Esophagus squamous epithelium (tissue), 4 donors: ENCODE measurements at regions not wholly inside any gene's neighbourhood (a gene's known extent, or its start where the extent isn't known, plus 50 kb on each side); places are given as distances from the start of the nearest gene placed in this dataset.

Experiments used
- POLR2A ChIP-seq, 4 donors: fragments of 450-650 bp; IDR thresholded peaks; one replicate each; pipeline ENCODE4 v1.6.1; 2017; ENCODE audit warnings: antibody characterized with exemption in 4 of 4, mild to moderate bottlenecking in 4 of 4, moderate library complexity in 3 of 4
- TF ChIP-seq, protein P1 (sequence below), 6 experiments: fragments of 450-650 bp in 4 of 6; fragments of 200-600 bp in 2 of 6; sonication (generic) in 2 of 6; IDR thresholded peaks; one replicate each; pipeline ENCODE4 v1.5.1; 2016 to 2019; ENCODE audit warnings: antibody characterized with exemption in 6 of 6, mild to moderate bottlenecking in 4 of 6, moderate library complexity in 4 of 6

GRCh38 chr17:77676237-77676661, 282.3 kb upstream of the TNRC6C start:
- TF ChIP-seq POLR2A (IDR thresholded peaks at IDR 0.05): no peak
- TF ChIP-seq, protein P1, sequence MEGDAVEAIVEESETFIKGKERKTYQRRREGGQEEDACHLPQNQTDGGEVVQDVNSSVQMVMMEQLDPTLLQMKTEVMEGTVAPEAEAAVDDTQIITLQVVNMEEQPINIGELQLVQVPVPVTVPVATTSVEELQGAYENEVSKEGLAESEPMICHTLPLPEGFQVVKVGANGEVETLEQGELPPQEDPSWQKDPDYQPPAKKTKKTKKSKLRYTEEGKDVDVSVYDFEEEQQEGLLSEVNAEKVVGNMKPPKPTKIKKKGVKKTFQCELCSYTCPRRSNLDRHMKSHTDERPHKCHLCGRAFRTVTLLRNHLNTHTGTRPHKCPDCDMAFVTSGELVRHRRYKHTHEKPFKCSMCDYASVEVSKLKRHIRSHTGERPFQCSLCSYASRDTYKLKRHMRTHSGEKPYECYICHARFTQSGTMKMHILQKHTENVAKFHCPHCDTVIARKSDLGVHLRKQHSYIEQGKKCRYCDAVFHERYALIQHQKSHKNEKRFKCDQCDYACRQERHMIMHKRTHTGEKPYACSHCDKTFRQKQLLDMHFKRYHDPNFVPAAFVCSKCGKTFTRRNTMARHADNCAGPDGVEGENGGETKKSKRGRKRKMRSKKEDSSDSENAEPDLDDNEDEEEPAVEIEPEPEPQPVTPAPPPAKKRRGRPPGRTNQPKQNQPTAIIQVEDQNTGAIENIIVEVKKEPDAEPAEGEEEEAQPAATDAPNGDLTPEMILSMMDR (IDR thresholded peaks at IDR 0.05): no peak
